GM21786 (cell line): ENCODE measurements at regions not wholly inside any gene's neighbourhood (a gene's known extent, or its start where the extent isn't known, plus 50 kb on each side); places are given as distances from the start of the nearest gene placed in this dataset.

ENCODE experiments used
- ATAC-seq: cut with Tn5 transposase; IDR thresholded peaks from one replicate; pipeline ENCODE4 v1.9.1; 2021; ENCODE audit not compliant: unreplicated experiment

- no peak for ATAC-seq
Observed at GRCh38 chr5:112112346-112112745, 306.7 kb downstream of the EPB41L4A start.

- no peak for ATAC-seq
Observed at GRCh38 chr5:112109331-112110007, 309.6 kb downstream of the EPB41L4A start.

GRCh38 chr5:112106878-112107277 lies 312.2 kb downstream of the EPB41L4A start:
- ATAC-seq: no peak

GRCh38 chr5:112097768-112098167 lies 321.3 kb downstream of the EPB41L4A start:
- no peak for ATAC-seq

- no peak for ATAC-seq
Observed at GRCh38 chr5:112087222-112087621, 330.2 kb upstream of the NREP start.

- no peak for ATAC-seq
Observed at GRCh38 chr5:112086740-112087139, 329.7 kb upstream of the NREP start.

GRCh38 chr5:112084149-112084548 lies 327.2 kb upstream of the NREP start:
- ATAC-seq: no peak

GRCh38 chr5:112083623-112084022 lies 326.6 kb upstream of the NREP start:
- ATAC-seq: no peak

- peak; percentile 86 for ATAC-seq
Observed at GRCh38 chr5:112077180-112077579, 320.2 kb upstream of the NREP start.

- ATAC-seq: no peak
Observed at GRCh38 chr5:112070022-112070421, 313.0 kb upstream of the NREP start.

- ATAC-seq: no peak
Observed at GRCh38 chr5:112069329-112069728, 312.3 kb upstream of the NREP start.

- ATAC-seq: no peak
Observed at GRCh38 chr5:112068593-112068992, 311.6 kb upstream of the NREP start.

- ATAC-seq: no peak
Observed at GRCh38 chr5:112065781-112066180, 308.8 kb upstream of the NREP start.

GRCh38 chr5:112064956-112065355 lies 308.0 kb upstream of the NREP start:
- peak; percentile 52 for ATAC-seq

GRCh38 chr5:112064271-112064701 lies 307.3 kb upstream of the NREP start:
- ATAC-seq: no peak

- no peak for ATAC-seq
Observed at GRCh38 chr5:112063856-112064255, 306.9 kb upstream of the NREP start.

GRCh38 chr5:112063191-112063590 lies 306.2 kb upstream of the NREP start:
- ATAC-seq: no peak

GRCh38 chr5:112062181-112062580 lies 305.2 kb upstream of the NREP start:
- ATAC-seq: no peak

GRCh38 chr5:112061666-112062065 lies 304.7 kb upstream of the NREP start:
- no peak for ATAC-seq

GRCh38 chr5:112059579-112060135 lies 302.7 kb upstream of the NREP start:
- no peak for ATAC-seq

GRCh38 chr5:112049738-112050137 lies 292.7 kb upstream of the NREP start:
- ATAC-seq: no peak

GRCh38 chr5:112036206-112036605 lies 279.2 kb upstream of the NREP start:
- no peak for ATAC-seq

- no peak for ATAC-seq
Observed at GRCh38 chr5:112034421-112034979, 277.5 kb upstream of the NREP start.
